ENCODE measurements at regions not wholly inside any gene's neighbourhood (a gene's known extent, or its start where the extent isn't known, plus 50 kb on each side); places are given as distances from the start of the nearest gene placed in this dataset.

DNA sequence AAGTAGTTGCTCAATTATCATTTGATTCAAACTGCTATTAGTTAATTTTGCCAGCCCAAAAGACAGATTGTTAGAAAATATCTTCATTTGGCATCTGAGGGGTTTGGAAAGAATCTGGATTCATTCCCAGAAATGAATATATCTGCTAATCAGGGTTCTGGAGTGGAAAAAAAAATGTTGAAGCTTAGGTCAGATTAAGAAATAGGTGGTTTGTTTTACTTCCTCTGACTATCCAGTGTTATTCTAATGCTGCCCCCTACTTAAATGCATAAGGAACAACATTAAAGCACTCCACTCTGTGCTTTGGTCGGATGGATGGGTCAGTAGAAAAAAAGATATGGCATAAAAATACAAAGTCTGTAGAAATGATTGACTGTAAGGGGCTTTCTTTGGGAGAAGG, 89.0 kb downstream of the LUZP4 start:
- TF ChIP-seq, protein P1, sequence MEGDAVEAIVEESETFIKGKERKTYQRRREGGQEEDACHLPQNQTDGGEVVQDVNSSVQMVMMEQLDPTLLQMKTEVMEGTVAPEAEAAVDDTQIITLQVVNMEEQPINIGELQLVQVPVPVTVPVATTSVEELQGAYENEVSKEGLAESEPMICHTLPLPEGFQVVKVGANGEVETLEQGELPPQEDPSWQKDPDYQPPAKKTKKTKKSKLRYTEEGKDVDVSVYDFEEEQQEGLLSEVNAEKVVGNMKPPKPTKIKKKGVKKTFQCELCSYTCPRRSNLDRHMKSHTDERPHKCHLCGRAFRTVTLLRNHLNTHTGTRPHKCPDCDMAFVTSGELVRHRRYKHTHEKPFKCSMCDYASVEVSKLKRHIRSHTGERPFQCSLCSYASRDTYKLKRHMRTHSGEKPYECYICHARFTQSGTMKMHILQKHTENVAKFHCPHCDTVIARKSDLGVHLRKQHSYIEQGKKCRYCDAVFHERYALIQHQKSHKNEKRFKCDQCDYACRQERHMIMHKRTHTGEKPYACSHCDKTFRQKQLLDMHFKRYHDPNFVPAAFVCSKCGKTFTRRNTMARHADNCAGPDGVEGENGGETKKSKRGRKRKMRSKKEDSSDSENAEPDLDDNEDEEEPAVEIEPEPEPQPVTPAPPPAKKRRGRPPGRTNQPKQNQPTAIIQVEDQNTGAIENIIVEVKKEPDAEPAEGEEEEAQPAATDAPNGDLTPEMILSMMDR (IDR thresholded peaks at IDR 0.05 in 4 of 5, conservative IDR thresholded peaks at IDR 0.05 in 1 of 5): no peak
- TF ChIP-seq POLR2A (IDR thresholded peaks at IDR 0.05): no peak
